Gastroesophageal sphincter (tissue), 4 donors: ENCODE measurements at regions not wholly inside any gene's neighbourhood (a gene's known extent, or its start where the extent isn't known, plus 50 kb on each side); places are given as distances from the start of the nearest gene placed in this dataset.

Experiments used
- ATAC-seq: fragments of 150-250 bp; one replicate; pipeline ENCODE4 v1.9.1; 2016; ENCODE audit warnings: mild to moderate bottlenecking, moderate library complexity
- H3K27ac ChIP-seq, 4 donors: fragments of 200-600 bp; sonication (generic) in 3 of 4; 1 replicate in 3 of 4; 2 replicates in 1 of 4; pipeline ENCODE4 v1.5.1; 2016 to 2019
- H3K27me3 ChIP-seq: fragments of 200-600 bp; sonication (generic); one replicate; pipeline ENCODE4 v1.5.1; 2019
- H3K36me3 ChIP-seq, 2 donors: fragments of 200-600 bp; sonication (generic); one replicate each; pipeline ENCODE4 v1.5.1; 2019; ENCODE audit warnings: control low read depth in 1 of 2
- H3K4me1 ChIP-seq, 3 donors: fragments of 200-600 bp; sonication (generic); 1 replicate in 2 of 3; 2 replicates in 1 of 3; pipeline ENCODE4 v1.5.1; 2016 to 2019; ENCODE audit warnings: control low read depth in 2 of 3
- H3K4me3 ChIP-seq, 2 donors: fragments of 200-600 bp; sonication (generic); one replicate each; pipeline ENCODE4 v1.5.1; 2019; ENCODE audit warnings: mild to moderate bottlenecking in 1 of 2, moderate library complexity in 1 of 2
- H3K9me3 ChIP-seq, 3 donors: fragments of 200-600 bp; sonication (generic); one replicate each; pipeline ENCODE4 v1.5.1; 2017 to 2019; ENCODE audit warnings: control low read depth in 2 of 3
- EP300 ChIP-seq: sonication (generic); formaldehyde crosslinking; IDR thresholded peaks from one replicate; pipeline ENCODE4 v1.6.1; 2017; ENCODE audit warnings: antibody characterized with exemption, mild to moderate bottlenecking
- POLR2A ChIP-seq, 2 donors: fragments of 450-650 bp; IDR thresholded peaks; one replicate each; pipeline ENCODE4 v1.6.1; 2017; ENCODE audit warnings: antibody characterized with exemption in 2 of 2, mild to moderate bottlenecking in 2 of 2, moderate library complexity in 1 of 2
- POLR2AphosphoS5 ChIP-seq: sonication (generic); formaldehyde crosslinking; IDR thresholded peaks from one replicate; pipeline ENCODE4 v1.6.1; 2017; ENCODE audit warnings: antibody characterized with exemption
- WGBS, 2 donors: methylation state at CpG; one replicate each; pipeline ENCODE4 v1.1.5; 2018; ENCODE audit warnings: low coverage in 1 of 2; 5-methylcytosine and 5-hydroxymethylcytosine counted together
- TF ChIP-seq, protein P1 (sequence below), 4 experiments: fragments of 200-600 bp in 2 of 4; fragments of 450-650 bp in 2 of 4; sonication (generic) in 1 of 4; IDR thresholded peaks; one replicate each; pipeline ENCODE4 v1.5.1; 2017 to 2019; ENCODE audit warnings: antibody characterized with exemption in 4 of 4, mild to moderate bottlenecking in 2 of 4, moderate library complexity in 2 of 4

- H3K9me3 ChIP-seq = no peaks in the 10 kb centered on the region
- no peaks in the 10 kb centered on the region for H3K27me3 ChIP-seq
- WGBS, 2 donors = 85 to 90% methylated on average over 3 to 9 of the region's 12 CpGs
- H3K4me1 ChIP-seq = no peaks in the 10 kb centered on the region
- no peaks in the 10 kb centered on the region for H3K36me3 ChIP-seq
- TF ChIP-seq POLR2AphosphoS5 (no peak), EP300 (no peak), POLR2A (IDR thresholded peaks at IDR 0.05) (no peak)
- TF ChIP-seq, protein P1, sequence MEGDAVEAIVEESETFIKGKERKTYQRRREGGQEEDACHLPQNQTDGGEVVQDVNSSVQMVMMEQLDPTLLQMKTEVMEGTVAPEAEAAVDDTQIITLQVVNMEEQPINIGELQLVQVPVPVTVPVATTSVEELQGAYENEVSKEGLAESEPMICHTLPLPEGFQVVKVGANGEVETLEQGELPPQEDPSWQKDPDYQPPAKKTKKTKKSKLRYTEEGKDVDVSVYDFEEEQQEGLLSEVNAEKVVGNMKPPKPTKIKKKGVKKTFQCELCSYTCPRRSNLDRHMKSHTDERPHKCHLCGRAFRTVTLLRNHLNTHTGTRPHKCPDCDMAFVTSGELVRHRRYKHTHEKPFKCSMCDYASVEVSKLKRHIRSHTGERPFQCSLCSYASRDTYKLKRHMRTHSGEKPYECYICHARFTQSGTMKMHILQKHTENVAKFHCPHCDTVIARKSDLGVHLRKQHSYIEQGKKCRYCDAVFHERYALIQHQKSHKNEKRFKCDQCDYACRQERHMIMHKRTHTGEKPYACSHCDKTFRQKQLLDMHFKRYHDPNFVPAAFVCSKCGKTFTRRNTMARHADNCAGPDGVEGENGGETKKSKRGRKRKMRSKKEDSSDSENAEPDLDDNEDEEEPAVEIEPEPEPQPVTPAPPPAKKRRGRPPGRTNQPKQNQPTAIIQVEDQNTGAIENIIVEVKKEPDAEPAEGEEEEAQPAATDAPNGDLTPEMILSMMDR (IDR thresholded peaks at IDR 0.05) = no peak
- H3K4me3 ChIP-seq = no peak overlapping the region
- ATAC-seq = no peak
- H3K27ac ChIP-seq = no peak overlapping the region
Observed at GRCh38 chr4:184954482-184954881, 63.8 kb upstream of the HELT start.

- Histone ChIP-seq H3K36me3 (no peaks in the 10 kb centered on the region), H3K4me3 (no peak overlapping the region), H3K27me3 (no peaks in the 10 kb centered on the region), H3K4me1 (no peaks in the 10 kb centered on the region), H3K9me3 (no peaks in the 10 kb centered on the region), H3K27ac (no peak overlapping the region)
- no peak for ATAC-seq
- TF ChIP-seq POLR2AphosphoS5 = no peak
- no peak for TF ChIP-seq POLR2A (IDR thresholded peaks at IDR 0.05)
- no CpG with 5 or more reads among the region's 5 CpGs for WGBS, 2 donors
Observed at GRCh38 chr4:184955116-184955515, 63.2 kb upstream of the HELT start.

GRCh38 chr4:184955636-184956035 is 62.7 kb upstream of the HELT start:
- WGBS, 2 donors = 89 to 100% methylated on average over 1 to 8 of the region's 8 CpGs
- TF ChIP-seq EP300 (no peak), POLR2A (IDR thresholded peaks at IDR 0.05) (no peak), POLR2AphosphoS5 (no peak)
- TF ChIP-seq, protein P1 (IDR thresholded peaks at IDR 0.05) = no peak
- ATAC-seq = no peak
- Histone ChIP-seq H3K4me3 (no peak overlapping the region), H3K36me3 (no peaks in the 10 kb centered on the region), H3K9me3 (no peaks in the 10 kb centered on the region), H3K4me1 (no peaks in the 10 kb centered on the region), H3K27me3 (no peaks in the 10 kb centered on the region), H3K27ac (no peak overlapping the region)

DNA sequence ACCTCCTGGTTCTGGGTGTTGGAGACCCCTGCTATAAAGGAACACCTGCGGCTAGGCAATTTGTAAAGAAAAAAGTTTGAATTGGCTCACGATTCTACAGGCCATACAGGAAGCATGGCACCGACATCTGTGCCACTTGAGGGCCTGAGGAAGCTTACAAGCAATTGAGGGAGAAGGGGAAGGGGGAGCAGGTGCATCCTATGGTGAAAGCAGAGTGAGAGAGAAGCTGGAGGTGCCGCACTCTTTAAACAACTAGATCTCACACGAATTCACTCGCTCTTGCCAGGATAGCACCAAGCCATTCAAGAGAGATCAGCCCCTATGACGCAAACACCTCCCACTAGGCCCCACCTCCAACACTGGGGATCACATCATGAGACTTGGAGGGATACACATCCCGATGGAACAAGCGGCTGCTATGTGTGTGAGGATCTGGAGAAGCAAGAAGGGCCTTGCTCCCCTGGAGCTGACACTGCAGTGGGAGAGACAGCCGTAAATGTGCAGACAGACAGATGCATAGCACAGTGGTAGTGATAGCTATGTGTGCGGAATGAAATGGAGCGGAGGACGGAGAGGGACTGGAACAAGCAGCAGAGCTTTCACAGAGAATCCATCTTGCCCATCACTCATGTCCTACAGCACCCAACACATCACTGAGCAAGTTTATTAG is 60.7 kb upstream of the HELT start:
- TF ChIP-seq POLR2A (IDR thresholded peaks at IDR 0.05) = no peak
- TF ChIP-seq EP300 = no peak
- no peak for TF ChIP-seq POLR2AphosphoS5
- TF ChIP-seq, protein P1 (IDR thresholded peaks at IDR 0.05) = no peak
- no peak for ATAC-seq

DNA sequence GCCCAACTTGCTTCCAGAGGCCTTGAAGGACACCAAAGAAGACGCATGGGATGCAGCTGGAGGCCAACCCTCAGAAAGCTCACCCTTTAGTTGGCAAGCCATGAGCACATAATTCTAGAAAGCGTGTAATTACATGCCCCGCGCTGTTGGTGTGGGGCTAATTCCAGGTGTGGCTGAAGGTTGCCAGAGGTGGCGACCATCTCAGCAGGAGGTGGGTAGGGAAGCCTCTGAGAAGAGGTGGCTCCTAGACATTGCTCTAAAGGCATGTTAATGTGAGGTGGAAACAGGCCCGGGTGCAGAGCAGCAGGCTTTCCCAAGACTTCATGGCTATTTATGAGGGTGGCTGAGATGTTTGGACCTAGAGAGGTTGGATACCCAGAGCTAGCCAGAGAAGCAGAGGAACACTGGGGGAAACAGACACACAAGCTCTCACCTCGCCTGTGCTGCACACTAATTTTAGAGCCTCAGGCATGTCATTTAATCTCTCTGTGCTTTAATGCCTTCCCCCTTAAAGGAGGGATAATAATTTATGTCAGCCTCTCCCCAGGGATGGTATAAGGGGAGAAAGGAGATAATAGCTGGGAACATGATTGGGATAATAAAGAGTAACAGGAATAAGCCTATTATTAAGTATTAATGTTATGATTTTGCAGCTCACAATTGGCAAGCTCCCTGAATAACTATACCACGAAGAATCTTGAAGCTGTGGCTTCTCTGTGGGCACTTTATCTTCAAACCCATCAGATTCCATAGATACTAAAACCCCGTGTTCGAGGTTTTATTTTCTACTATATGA is 60.0 kb upstream of the HELT start:
- Histone ChIP-seq H3K4me1 (no peaks in the 10 kb centered on the region), H3K9me3 (no peaks in the 10 kb centered on the region), H3K27ac (no peak overlapping the region), H3K4me3 (no peak overlapping the region), H3K36me3 (no peaks in the 10 kb centered on the region), H3K27me3 (no peaks in the 10 kb centered on the region)
- no peak for ATAC-seq
- WGBS, 2 donors = 68 to 83% methylated on average over 6 to 7 of the region's 10 CpGs
- TF ChIP-seq, protein P1 (IDR thresholded peaks at IDR 0.05) = no peak
- TF ChIP-seq POLR2AphosphoS5 = no peak

More for the DNA sequence above, 60.7 kb upstream of the HELT start:
- H3K4me3 ChIP-seq = no peak overlapping the region
- H3K36me3 ChIP-seq = no peaks in the 10 kb centered on the region
- H3K4me1 ChIP-seq = no peaks in the 10 kb centered on the region
- no peak overlapping the region for H3K27ac ChIP-seq
- H3K9me3 ChIP-seq = no peaks in the 10 kb centered on the region
- H3K27me3 ChIP-seq = no peaks in the 10 kb centered on the region
- 84 to 94% methylated on average over 6 to 11 of the region's 13 CpGs for WGBS, 2 donors
